Esophagus muscularis mucosa (tissue), 3 donors: ENCODE measurements at regions not wholly inside any gene's neighbourhood (a gene's known extent, or its start where the extent isn't known, plus 50 kb on each side); places are given as distances from the start of the nearest gene placed in this dataset.

ENCODE experiments used
- POLR2A ChIP-seq: fragments of 450-650 bp; IDR thresholded peaks from one replicate; pipeline ENCODE4 v1.6.1; 2017; ENCODE audit warnings: antibody characterized with exemption, moderate library complexity, mild to moderate bottlenecking, low read depth
- POLR2AphosphoS5 ChIP-seq, 2 donors: sonication (generic); formaldehyde crosslinking; IDR thresholded peaks; one replicate each; pipeline ENCODE4 v1.6.1; 2017; ENCODE audit warnings: antibody characterized with exemption in 2 of 2
- TF ChIP-seq, protein P1 (sequence below), 3 experiments: fragments of 200-600 bp in 2 of 3; fragments of 450-650 bp in 1 of 3; sonication (generic) in 2 of 3; IDR thresholded peaks; one replicate each; pipeline ENCODE4 v1.5.1; 2017 to 2019; ENCODE audit warnings: antibody characterized with exemption in 3 of 3, mild to moderate bottlenecking in 2 of 3, moderate library complexity in 1 of 3

DNA sequence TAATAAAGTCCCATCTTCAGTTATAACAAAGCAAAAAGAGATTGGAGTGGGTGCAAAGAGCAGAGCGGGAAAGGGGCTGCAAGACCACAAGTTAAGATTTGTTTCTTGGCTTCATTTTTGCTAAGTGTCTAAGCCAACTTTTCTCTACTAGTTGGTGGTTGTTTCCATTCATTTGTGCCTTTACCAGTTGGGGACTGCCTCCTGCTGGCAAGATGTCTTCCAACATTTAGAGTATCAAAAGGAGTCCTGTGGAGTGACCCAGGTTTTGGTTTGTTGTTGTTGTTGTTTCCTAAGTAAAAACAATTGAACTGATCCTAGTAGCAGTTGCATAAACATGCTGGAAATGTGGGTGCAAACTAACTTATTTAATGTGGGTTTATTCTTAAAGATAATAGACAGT is 121.1 kb downstream of the SPATA18 start:
- TF ChIP-seq POLR2A, result no peak
- TF ChIP-seq, protein P1, sequence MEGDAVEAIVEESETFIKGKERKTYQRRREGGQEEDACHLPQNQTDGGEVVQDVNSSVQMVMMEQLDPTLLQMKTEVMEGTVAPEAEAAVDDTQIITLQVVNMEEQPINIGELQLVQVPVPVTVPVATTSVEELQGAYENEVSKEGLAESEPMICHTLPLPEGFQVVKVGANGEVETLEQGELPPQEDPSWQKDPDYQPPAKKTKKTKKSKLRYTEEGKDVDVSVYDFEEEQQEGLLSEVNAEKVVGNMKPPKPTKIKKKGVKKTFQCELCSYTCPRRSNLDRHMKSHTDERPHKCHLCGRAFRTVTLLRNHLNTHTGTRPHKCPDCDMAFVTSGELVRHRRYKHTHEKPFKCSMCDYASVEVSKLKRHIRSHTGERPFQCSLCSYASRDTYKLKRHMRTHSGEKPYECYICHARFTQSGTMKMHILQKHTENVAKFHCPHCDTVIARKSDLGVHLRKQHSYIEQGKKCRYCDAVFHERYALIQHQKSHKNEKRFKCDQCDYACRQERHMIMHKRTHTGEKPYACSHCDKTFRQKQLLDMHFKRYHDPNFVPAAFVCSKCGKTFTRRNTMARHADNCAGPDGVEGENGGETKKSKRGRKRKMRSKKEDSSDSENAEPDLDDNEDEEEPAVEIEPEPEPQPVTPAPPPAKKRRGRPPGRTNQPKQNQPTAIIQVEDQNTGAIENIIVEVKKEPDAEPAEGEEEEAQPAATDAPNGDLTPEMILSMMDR (IDR thresholded peaks at IDR 0.05), result no peak
- TF ChIP-seq POLR2AphosphoS5 (IDR thresholded peaks at IDR 0.05), result no peak
